ENCODE measurements at regions not wholly inside any gene's neighbourhood (a gene's known extent, or its start where the extent isn't known, plus 50 kb on each side); places are given as distances from the start of the nearest gene placed in this dataset.
A peak's percentile ranks its signal among the peaks of the same experiment; 100 is the strongest.

DNA sequence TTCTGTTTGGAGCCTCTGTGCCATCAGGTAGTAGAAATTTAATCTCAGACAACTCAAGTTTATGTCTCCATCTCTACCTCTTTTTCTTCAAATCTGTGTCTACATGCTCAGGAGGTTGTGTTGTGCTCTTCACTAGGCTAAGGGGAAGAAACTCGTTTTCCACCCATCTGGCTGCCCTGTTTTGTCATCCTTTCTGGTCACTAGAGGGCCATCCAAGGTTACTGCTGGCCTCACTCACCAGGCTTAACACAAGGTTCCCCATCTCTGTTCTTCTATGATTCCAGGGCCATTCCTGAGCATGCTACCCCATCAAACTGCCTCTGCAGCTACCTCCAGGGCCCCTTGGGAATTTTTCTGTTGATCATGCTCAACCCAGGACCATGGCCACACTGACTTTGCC is 213.3 kb upstream of the FBXL7 start:
- no peak overlapping the region for H3K27ac ChIP-seq
- intact Hi-C loops (cut with DNase I): no loop called here
- DNase-seq: no peak
- H3K9me3 ChIP-seq (replicated peaks in 1 of 3): no peaks in the 10 kb centered on the region
- H3K27me3 ChIP-seq: no peaks in the 10 kb centered on the region
- no peaks in the 10 kb centered on the region for H3K36me3 ChIP-seq (replicated peaks in 1 of 2)
- TF ChIP-seq CTCF (IDR thresholded peaks at IDR 0.05): peak in 1 of 6 experiments; percentile 14
- no peak for TF ChIP-seq POLR2A (IDR thresholded peaks at IDR 0.05)
- no peaks in the 10 kb centered on the region for H3K4me1 ChIP-seq (replicated peaks in 1 of 2)
- 4 to 11% (median 9%) methylated on average over 1 of the region's 1 CpG for WGBS, 4 donors
- no peak overlapping the region for H3K4me3 ChIP-seq

DNA sequence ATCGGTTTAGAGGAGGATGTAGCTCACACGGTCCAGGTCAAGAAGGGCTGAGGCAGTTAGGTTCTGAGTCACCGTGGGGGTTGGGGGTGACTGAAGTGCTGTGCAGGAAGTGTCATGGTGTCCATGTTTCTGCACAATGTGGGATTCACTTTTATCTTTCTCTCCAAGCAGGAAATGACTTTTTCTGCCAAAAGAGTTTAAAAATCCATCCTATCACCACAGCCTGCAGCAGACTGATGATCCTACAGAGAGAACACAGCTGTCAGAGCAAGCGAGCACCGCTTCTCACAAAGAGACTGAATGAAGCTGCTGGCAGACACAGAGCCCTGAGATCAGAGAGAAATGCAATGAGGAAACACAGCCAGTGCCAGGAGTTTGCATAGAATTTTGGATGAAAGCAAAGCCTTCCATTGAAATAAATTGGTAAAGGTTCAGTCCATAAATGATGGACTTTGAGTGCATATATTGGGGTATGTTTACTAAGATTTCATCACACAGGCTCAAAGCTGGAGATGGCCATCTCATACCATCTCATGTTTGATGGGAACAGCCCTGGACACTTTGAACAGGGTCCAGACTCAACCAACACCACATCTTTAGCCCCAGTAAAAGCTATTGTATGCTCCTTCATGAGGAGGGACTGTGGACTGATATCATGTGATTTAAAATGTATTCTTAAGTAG is 213.9 kb upstream of the FBXL7 start:
- H3K27me3 ChIP-seq: no peaks in the 10 kb centered on the region
- H3K36me3 ChIP-seq (replicated peaks in 1 of 2): no peaks in the 10 kb centered on the region
- 46 to 48% (median 46%) methylated on average over 5 of the region's 5 CpGs for WGBS, 4 donors
- no peaks in the 10 kb centered on the region for H3K9me3 ChIP-seq (replicated peaks in 1 of 3)
- peak in 6 of 7 donors; percentile 21 to 56 (median 26) for DNase-seq
- TF ChIP-seq CTCF (IDR thresholded peaks at IDR 0.05) (no peak), POLR2A (IDR thresholded peaks at IDR 0.05) (no peak)
- intact Hi-C loops (cut with DNase I): no loop called here
- H3K4me3 ChIP-seq: no peak overlapping the region
- H3K4me1 ChIP-seq (replicated peaks in 1 of 2): no peaks in the 10 kb centered on the region
- no peak overlapping the region for H3K27ac ChIP-seq

DNA sequence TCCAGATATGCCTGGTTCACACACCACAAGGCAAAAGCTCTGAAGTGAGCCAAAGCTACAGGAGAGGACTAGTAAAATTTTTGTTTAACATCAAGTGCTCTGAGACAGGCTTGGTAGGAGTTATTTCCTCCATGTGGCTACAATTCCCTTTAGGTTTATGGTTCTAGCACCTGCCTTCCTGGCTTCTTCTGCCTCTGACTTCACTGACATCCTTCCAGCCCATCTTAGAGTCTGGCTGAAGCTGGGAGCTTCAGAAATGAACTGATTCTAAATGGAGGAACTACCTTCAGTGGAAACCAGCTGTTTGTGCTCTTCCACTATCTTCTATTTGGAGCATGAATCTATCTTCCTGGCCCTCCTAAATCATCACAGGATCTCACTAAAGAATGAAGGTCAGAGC is 215.3 kb upstream of the FBXL7 start:
- Histone ChIP-seq H3K27ac (no peak overlapping the region), H3K27me3 (no peaks in the 10 kb centered on the region), H3K9me3 (replicated peaks in 1 of 3) (no peaks in the 10 kb centered on the region), H3K36me3 (replicated peaks in 1 of 2) (no peaks in the 10 kb centered on the region), H3K4me1 (replicated peaks in 1 of 2) (no peaks in the 10 kb centered on the region), H3K4me3 (no peak overlapping the region)
- intact Hi-C loops (cut with DNase I): no loop called here
- TF ChIP-seq CTCF (IDR thresholded peaks at IDR 0.05) (no peak), POLR2A (IDR thresholded peaks at IDR 0.05) (no peak)
- DNase-seq: no peak

GRCh38 chr5:15283076-15283475 is 216.9 kb upstream of the FBXL7 start:
- TF ChIP-seq POLR2A (IDR thresholded peaks at IDR 0.05): no peak
- TF ChIP-seq CTCF (IDR thresholded peaks at IDR 0.05): no peak
- no peaks in the 10 kb centered on the region for H3K27me3 ChIP-seq
- H3K9me3 ChIP-seq (replicated peaks in 1 of 3): no peaks in the 10 kb centered on the region
- H3K27ac ChIP-seq: no peak overlapping the region
- 54 to 65% (median 59%) methylated on average over 2 of the region's 2 CpGs for WGBS, 4 donors
- H3K4me1 ChIP-seq (replicated peaks in 1 of 2): no peaks in the 10 kb centered on the region
- H3K4me3 ChIP-seq: no peak overlapping the region
- H3K36me3 ChIP-seq (replicated peaks in 1 of 2): no peaks in the 10 kb centered on the region
- no peak for DNase-seq
- intact Hi-C loops (cut with DNase I): no loop called here
